ENCODE measurements at regions not wholly inside any gene's neighbourhood (a gene's known extent, or its start where the extent isn't known, plus 50 kb on each side); places are given as distances from the start of the nearest gene placed in this dataset.

GRCh38 chr1:103162360-103162759 lies 54.0 kb upstream of the COL11A1 start:
- DNase-seq (ENCODE audit: low read depth), result no peak

GRCh38 chr1:103160281-103160680 lies 52.0 kb upstream of the COL11A1 start:
- no peak for DNase-seq (ENCODE audit: low read depth)

Measured in HS-27A (cell line).